ENCODE measurements at regions not wholly inside any gene's neighbourhood (a gene's known extent, or its start where the extent isn't known, plus 50 kb on each side); places are given as distances from the start of the nearest gene placed in this dataset.
A peak's percentile ranks its signal among the peaks of the same experiment; 100 is the strongest.

DNA sequence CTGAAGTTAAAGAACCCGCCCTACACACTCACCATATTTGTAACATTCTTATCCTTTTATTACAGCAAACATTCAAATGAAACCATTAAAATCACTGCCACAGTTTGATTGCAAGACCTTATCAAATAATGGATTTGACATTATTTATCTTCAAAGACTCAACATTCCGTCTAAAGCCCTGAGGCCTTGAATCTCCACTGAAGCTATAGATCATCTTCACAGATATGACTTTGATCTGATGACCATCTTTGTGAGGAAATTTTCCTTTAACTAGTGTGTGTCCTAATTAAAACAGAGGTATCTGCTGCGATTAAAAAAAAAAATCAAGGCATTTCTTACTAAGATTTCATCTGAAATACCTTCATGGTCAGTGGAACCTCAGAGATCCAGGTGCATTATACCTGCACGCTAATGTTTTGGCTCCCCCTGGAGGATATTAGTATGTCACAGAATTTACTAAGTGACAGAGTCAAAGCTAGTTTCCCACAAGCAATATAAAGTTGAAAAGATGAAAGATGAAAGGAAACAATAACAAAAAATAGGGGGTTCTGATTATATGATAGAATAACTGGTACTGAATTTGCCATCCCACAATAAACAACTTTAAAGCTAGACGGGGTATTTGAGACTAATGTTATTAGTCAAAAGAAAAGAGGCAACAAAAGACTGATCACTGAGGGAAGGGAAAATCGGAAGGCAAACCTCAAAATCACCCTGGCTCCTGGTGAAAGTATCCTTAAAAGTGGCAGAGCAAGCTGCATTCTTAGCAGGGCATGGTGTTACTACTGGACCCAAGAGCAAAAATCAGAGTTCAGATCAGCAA lies 923.4 kb downstream of the NCAM2 start:
- Mint-ChIP-seq H3K27ac (no peak overlapping the region), H3K4me3 (no peak overlapping the region), H3K36me3 (no peaks in the 10 kb centered on the region), H3K4me1 (no peaks in the 10 kb centered on the region), H3K9me3 (peaks cover 0 to 22% (median 6%) of the 10 kb centered on the region in 7 donors), H3K27me3 (no peaks in the 10 kb centered on the region)
- H3K27ac ChIP-seq (ENCODE audit: insufficient read depth, low read length, poor library complexity, severe bottlenecking) = no peak overlapping the region
- no peak overlapping the region for H3K4me3 ChIP-seq (ENCODE audit: low read depth, low read length)
- H3K9me3 ChIP-seq (ENCODE audit: control insufficient read depth in 2 of 2, low read length in 2 of 2) = peaks cover 0 to 4% of the 10 kb centered on the region in 2 experiments
- H3K36me3 ChIP-seq (ENCODE audit: control insufficient read depth, insufficient read depth, low read length) = no peaks in the 10 kb centered on the region
- H3K4me1 ChIP-seq (ENCODE audit: control insufficient read depth, insufficient read depth, low read length, poor library complexity, severe bottlenecking) = no peaks in the 10 kb centered on the region
- DNase-seq (peak in 1 of 3 donors; percentile 1), ATAC-seq (ENCODE audit: low read depth in 2 of 2) (no peak)
- H3K27me3 ChIP-seq (ENCODE audit: control insufficient read depth, insufficient read depth, low read length) = no peaks in the 10 kb centered on the region

DNA sequence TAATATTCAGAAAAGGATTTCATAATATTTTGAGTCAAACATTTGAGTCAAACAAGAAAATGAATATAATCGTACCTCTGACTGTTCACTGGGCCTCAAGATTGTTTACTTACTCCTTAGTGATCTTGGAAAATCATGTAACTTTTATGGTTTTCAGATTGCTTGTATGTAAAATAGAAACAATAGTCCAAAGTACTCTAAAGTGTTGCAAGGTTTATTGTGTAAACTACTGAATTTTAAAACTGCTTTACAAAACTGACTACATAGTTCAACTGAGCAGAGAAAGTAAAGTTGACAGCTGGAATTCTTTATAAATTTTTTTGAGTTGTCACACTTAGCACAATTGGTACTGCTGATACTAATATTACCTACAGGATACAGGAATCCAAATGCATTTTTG lies 931.0 kb downstream of the NCAM2 start:
- H3K27me3 ChIP-seq (ENCODE audit: control insufficient read depth, insufficient read depth, low read length) = no peaks in the 10 kb centered on the region
- ATAC-seq (ENCODE audit: low read depth in 2 of 2) (no peak), DNase-seq (no peak)
- Mint-ChIP-seq H3K9me3 (peaks cover 0 to 7% (median 5%) of the 10 kb centered on the region in 7 donors), H3K27ac (no peak overlapping the region), H3K36me3 (no peaks in the 10 kb centered on the region), H3K27me3 (no peaks in the 10 kb centered on the region), H3K4me1 (no peaks in the 10 kb centered on the region), H3K4me3 (no peak overlapping the region)
- H3K9me3 ChIP-seq (ENCODE audit: control insufficient read depth in 2 of 2, low read length in 2 of 2) = peaks cover 0 to 7% of the 10 kb centered on the region in 2 experiments
- H3K4me1 ChIP-seq (ENCODE audit: control insufficient read depth, insufficient read depth, low read length, poor library complexity, severe bottlenecking) = no peaks in the 10 kb centered on the region
- H3K27ac ChIP-seq (ENCODE audit: insufficient read depth, low read length, poor library complexity, severe bottlenecking) = no peak overlapping the region
- no peaks in the 10 kb centered on the region for H3K36me3 ChIP-seq (ENCODE audit: control insufficient read depth, insufficient read depth, low read length)
- no peak overlapping the region for H3K4me3 ChIP-seq (ENCODE audit: low read depth, low read length)

DNA sequence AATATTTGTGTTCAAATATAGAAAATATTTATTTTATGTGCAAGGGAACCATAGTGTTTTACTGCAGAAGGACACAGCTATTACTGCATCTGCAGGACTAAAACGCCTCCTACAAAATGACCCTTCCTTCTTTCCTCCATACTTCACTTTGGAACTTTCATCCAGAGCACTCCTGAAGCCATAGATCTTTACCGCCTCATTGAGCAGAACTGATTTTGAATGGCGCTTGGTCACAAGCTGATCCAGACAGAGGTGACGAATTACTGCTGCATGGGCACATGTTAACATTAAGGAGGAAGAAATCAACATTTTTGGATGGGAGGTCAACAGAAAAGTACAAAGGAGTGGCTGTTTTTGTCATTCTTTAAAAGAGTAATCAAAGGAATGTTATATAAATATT lies 931.6 kb downstream of the NCAM2 start:
- no peaks in the 10 kb centered on the region for H3K36me3 Mint-ChIP-seq
- H3K4me3 Mint-ChIP-seq = no peak overlapping the region
- Histone ChIP-seq H3K4me3 (ENCODE audit: low read depth, low read length) (no peak overlapping the region), H3K9me3 (ENCODE audit: control insufficient read depth in 2 of 2, low read length in 2 of 2) (peaks cover 0 to 7% of the 10 kb centered on the region in 2 experiments), H3K36me3 (ENCODE audit: control insufficient read depth, insufficient read depth, low read length) (no peaks in the 10 kb centered on the region), H3K27me3 (ENCODE audit: control insufficient read depth, insufficient read depth, low read length) (no peaks in the 10 kb centered on the region), H3K27ac (ENCODE audit: insufficient read depth, low read length, poor library complexity, severe bottlenecking) (no peak overlapping the region), H3K4me1 (ENCODE audit: control insufficient read depth, insufficient read depth, low read length, poor library complexity, severe bottlenecking) (no peaks in the 10 kb centered on the region)
- H3K27me3 Mint-ChIP-seq = no peaks in the 10 kb centered on the region
- DNase-seq = no peak
- no peak overlapping the region for H3K27ac Mint-ChIP-seq
- no peaks in the 10 kb centered on the region for H3K4me1 Mint-ChIP-seq
- H3K9me3 Mint-ChIP-seq = peaks cover 0 to 8% (median 5%) of the 10 kb centered on the region in 7 donors
- ATAC-seq (ENCODE audit: low read depth in 2 of 2) = no peak

DNA sequence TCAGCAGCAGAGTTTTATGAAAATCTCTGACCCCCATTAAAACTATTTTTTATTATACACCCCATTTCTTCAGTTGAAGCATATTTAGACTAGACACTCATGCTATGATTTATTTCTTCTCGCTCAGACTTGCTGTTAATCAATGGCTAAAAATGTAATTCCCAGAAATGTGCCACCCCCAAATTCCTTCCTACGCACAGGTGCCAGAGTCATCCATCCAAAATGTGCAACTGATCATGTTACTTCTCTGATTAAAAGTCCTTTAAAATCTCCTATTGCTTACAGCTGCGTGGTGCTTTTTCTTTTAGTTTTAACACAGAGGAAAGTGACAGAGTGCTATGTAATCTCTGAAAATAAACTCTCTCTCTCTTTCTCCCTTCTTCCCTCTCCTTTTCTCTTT lies 954.4 kb downstream of the NCAM2 start:
- Histone ChIP-seq H3K27ac (ENCODE audit: insufficient read depth, low read length, poor library complexity, severe bottlenecking) (no peak overlapping the region), H3K9me3 (ENCODE audit: control insufficient read depth in 2 of 2, low read length in 2 of 2) (peaks cover 0 to 4% of the 10 kb centered on the region in 2 experiments), H3K36me3 (ENCODE audit: control insufficient read depth, insufficient read depth, low read length) (no peaks in the 10 kb centered on the region), H3K27me3 (ENCODE audit: control insufficient read depth, insufficient read depth, low read length) (no peaks in the 10 kb centered on the region), H3K4me3 (ENCODE audit: low read depth, low read length) (no peak overlapping the region), H3K4me1 (ENCODE audit: control insufficient read depth, insufficient read depth, low read length, poor library complexity, severe bottlenecking) (no peaks in the 10 kb centered on the region)
- DNase-seq (no peak), ATAC-seq (ENCODE audit: low read depth in 2 of 2) (no peak)
- Mint-ChIP-seq H3K36me3 (no peaks in the 10 kb centered on the region), H3K4me3 (no peak overlapping the region), H3K4me1 (no peaks in the 10 kb centered on the region), H3K27me3 (no peaks in the 10 kb centered on the region), H3K9me3 (peaks cover 0 to 25% (median 12%) of the 10 kb centered on the region in 7 donors), H3K27ac (no peak overlapping the region)

DNA sequence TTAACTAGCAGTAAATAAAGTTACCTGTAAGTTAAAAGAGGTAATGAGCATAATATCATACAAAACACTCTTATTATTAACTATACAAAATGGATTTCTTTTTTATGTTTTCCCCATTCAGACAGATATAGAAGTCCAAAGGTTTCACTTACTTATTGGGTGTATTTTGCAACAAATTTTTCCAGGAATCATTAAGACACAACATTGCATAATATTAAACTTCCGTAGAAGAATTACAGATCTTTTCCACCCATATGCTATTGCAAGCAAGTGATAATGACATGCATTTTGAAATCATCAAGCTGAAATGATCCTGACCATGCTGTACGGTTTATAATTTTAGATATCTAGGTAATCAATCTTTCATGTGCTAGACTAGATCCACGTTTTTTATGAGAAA lies 957.0 kb downstream of the NCAM2 start:
- no peaks in the 10 kb centered on the region for H3K36me3 Mint-ChIP-seq
- DNase-seq (no peak), ATAC-seq (ENCODE audit: low read depth in 2 of 2) (no peak)
- Histone ChIP-seq H3K36me3 (ENCODE audit: control insufficient read depth, insufficient read depth, low read length) (no peaks in the 10 kb centered on the region), H3K27me3 (ENCODE audit: control insufficient read depth, insufficient read depth, low read length) (no peaks in the 10 kb centered on the region), H3K4me3 (ENCODE audit: low read depth, low read length) (no peak overlapping the region), H3K4me1 (ENCODE audit: control insufficient read depth, insufficient read depth, low read length, poor library complexity, severe bottlenecking) (no peaks in the 10 kb centered on the region), H3K27ac (ENCODE audit: insufficient read depth, low read length, poor library complexity, severe bottlenecking) (no peak overlapping the region), H3K9me3 (ENCODE audit: control insufficient read depth in 2 of 2, low read length in 2 of 2) (peaks cover under 1 to 4% of the 10 kb centered on the region in 2 experiments)
- H3K9me3 Mint-ChIP-seq = peaks cover 0 to 18% (median 7%) of the 10 kb centered on the region in 7 donors
- H3K4me1 Mint-ChIP-seq = no peaks in the 10 kb centered on the region
- no peaks in the 10 kb centered on the region for H3K27me3 Mint-ChIP-seq
- H3K27ac Mint-ChIP-seq = no peak overlapping the region
- H3K4me3 Mint-ChIP-seq = no peak overlapping the region

DNA sequence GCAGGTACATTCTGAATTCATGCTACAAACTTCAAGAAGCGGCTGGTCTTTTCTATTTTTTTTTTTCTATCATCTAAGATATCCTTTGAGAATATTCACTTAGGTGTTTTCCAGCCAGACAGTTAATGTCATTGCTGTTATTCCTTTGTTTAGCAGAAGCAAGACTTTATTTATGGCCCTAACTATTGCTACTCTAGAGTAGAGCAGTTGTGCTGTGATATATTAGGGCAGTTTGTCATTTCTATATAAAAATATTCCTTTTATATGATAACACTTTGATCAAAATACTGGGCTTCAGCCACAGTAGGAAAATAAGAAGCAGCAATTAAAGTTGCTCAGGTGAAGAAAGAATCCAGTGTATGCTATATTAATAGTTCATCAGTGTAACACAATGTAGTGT lies 959.3 kb downstream of the NCAM2 start:
- no peak for ATAC-seq (ENCODE audit: low read depth in 2 of 2)
- peaks cover 0 to 8% of the 10 kb centered on the region in 2 experiments for H3K9me3 ChIP-seq (ENCODE audit: control insufficient read depth in 2 of 2, low read length in 2 of 2)
- no peaks in the 10 kb centered on the region for H3K36me3 Mint-ChIP-seq

DNA sequence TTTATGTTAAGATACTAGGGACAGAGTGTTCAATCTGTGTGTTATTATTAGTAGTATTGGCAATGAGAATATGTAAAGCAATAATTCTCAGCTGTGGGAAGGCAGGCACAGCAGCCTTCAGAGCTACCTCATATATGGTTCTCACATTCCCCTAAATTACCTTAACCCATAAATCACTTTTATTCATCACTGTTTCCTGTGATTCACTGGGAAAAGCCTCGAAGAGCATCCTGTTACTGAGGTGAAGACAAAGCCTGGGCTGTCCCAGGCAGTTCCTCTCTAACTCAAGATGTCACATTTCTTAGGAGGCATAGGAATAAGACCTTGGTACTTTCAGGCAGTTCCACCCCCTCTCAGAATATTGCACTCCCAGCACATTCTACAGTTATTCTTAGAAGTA lies 965.7 kb downstream of the NCAM2 start:
- H3K9me3 Mint-ChIP-seq = peaks cover 0 to 32% (median 11%) of the 10 kb centered on the region in 7 donors
- H3K27ac ChIP-seq (ENCODE audit: insufficient read depth, low read length, poor library complexity, severe bottlenecking) = no peak overlapping the region
- H3K4me3 ChIP-seq (ENCODE audit: low read depth, low read length) = no peak overlapping the region
- H3K27me3 Mint-ChIP-seq = no peaks in the 10 kb centered on the region
- H3K9me3 ChIP-seq (ENCODE audit: control insufficient read depth in 2 of 2, low read length in 2 of 2) = peaks cover 4 to 8% of the 10 kb centered on the region in 2 experiments
- H3K4me3 Mint-ChIP-seq = no peak overlapping the region
- H3K4me1 Mint-ChIP-seq = no peaks in the 10 kb centered on the region
- H3K36me3 ChIP-seq (ENCODE audit: control insufficient read depth, insufficient read depth, low read length) = no peaks in the 10 kb centered on the region
- DNase-seq (no peak), ATAC-seq (ENCODE audit: low read depth in 2 of 2) (no peak)
- H3K36me3 Mint-ChIP-seq = no peaks in the 10 kb centered on the region
- no peak overlapping the region for H3K27ac Mint-ChIP-seq
- no peaks in the 10 kb centered on the region for H3K4me1 ChIP-seq (ENCODE audit: control insufficient read depth, insufficient read depth, low read length, poor library complexity, severe bottlenecking)
- H3K27me3 ChIP-seq (ENCODE audit: control insufficient read depth, insufficient read depth, low read length) = no peaks in the 10 kb centered on the region

More for the DNA sequence above, 959.3 kb downstream of the NCAM2 start:
- H3K36me3 ChIP-seq (ENCODE audit: control insufficient read depth, insufficient read depth, low read length) = no peaks in the 10 kb centered on the region
- H3K27me3 ChIP-seq (ENCODE audit: control insufficient read depth, insufficient read depth, low read length) = no peaks in the 10 kb centered on the region
- Mint-ChIP-seq H3K4me1 (no peaks in the 10 kb centered on the region), H3K27me3 (no peaks in the 10 kb centered on the region), H3K27ac (no peak overlapping the region), H3K4me3 (no peak overlapping the region), H3K9me3 (peaks cover 0 to 14% (median 7%) of the 10 kb centered on the region in 7 donors)
- DNase-seq = no peak
- H3K4me1 ChIP-seq (ENCODE audit: control insufficient read depth, insufficient read depth, low read length, poor library complexity, severe bottlenecking) = no peaks in the 10 kb centered on the region
- H3K4me3 ChIP-seq (ENCODE audit: low read depth, low read length) = no peak overlapping the region
- no peak overlapping the region for H3K27ac ChIP-seq (ENCODE audit: insufficient read depth, low read length, poor library complexity, severe bottlenecking)

DNA sequence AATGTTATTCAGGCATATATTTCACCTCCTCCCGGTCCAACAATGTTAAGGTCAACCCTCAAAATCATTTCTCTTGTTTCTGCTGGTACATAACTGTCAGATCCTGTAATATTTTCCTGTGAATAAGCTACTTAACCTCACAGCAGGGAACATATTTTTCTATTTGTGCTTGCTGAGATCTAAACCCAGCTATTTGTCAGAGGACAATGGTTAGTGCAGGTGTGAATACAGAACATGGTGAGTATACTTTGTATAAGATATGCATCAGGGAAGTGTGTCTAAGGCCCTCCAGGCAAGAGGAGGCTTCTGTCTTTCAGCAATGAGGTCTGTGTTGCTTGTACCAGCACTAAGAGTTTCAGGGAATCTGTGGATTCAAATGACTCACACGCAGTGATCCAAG lies 970.6 kb downstream of the NCAM2 start:
- no peak overlapping the region for H3K27ac Mint-ChIP-seq

More for the DNA sequence above, 970.6 kb downstream of the NCAM2 start:
- Histone ChIP-seq H3K9me3 (ENCODE audit: control insufficient read depth in 2 of 2, low read length in 2 of 2) (peaks cover under 1 to 7% of the 10 kb centered on the region in 2 experiments), H3K36me3 (ENCODE audit: control insufficient read depth, insufficient read depth, low read length) (no peaks in the 10 kb centered on the region), H3K27ac (ENCODE audit: insufficient read depth, low read length, poor library complexity, severe bottlenecking) (no peak overlapping the region), H3K4me1 (ENCODE audit: control insufficient read depth, insufficient read depth, low read length, poor library complexity, severe bottlenecking) (no peaks in the 10 kb centered on the region), H3K27me3 (ENCODE audit: control insufficient read depth, insufficient read depth, low read length) (no peaks in the 10 kb centered on the region), H3K4me3 (ENCODE audit: low read depth, low read length) (no peak overlapping the region)
- H3K36me3 Mint-ChIP-seq = no peaks in the 10 kb centered on the region
- DNase-seq (no peak), ATAC-seq (ENCODE audit: low read depth in 2 of 2) (no peak)
- no peak overlapping the region for H3K4me3 Mint-ChIP-seq
- no peaks in the 10 kb centered on the region for H3K27me3 Mint-ChIP-seq
- no peaks in the 10 kb centered on the region for H3K4me1 Mint-ChIP-seq
- peaks cover 9 to 24% (median 11%) of the 10 kb centered on the region in 7 donors for H3K9me3 Mint-ChIP-seq
